Cardiac fibroblast (primary cell): ENCODE measurements at regions not wholly inside any gene's neighbourhood (a gene's known extent, or its start where the extent isn't known, plus 50 kb on each side); places are given as distances from the start of the nearest gene placed in this dataset.
"Not testable (repeated sequence)": the region's sequence is repeated elsewhere in the genome, so short reads cannot be mapped to it uniquely, and the experiment has no call there.

Experiments used
- DNase-seq, 2 donors: peaks; one replicate each; pipeline versions ENCODE4 v3.0.0 to v3.0.0-alpha.2; 2010; ENCODE audit warnings: low read depth in 2 of 2
- H3K4me3 ChIP-seq, 2 donors: replicated peaks in 1 of 2; 1 replicate in 1 of 2; 2 replicates in 1 of 2; pipeline ENCODE4 v1.5.1; 2011; ENCODE audit warnings: low read depth in 2 of 2, low read length in 2 of 2, mild to moderate bottlenecking in 2 of 2, moderate library complexity in 1 of 2
- CTCF ChIP-seq: IDR thresholded peaks from one replicate; pipeline ENCODE4 v1.5.1; 2011; ENCODE audit warnings: low read depth, mild to moderate bottlenecking, low read length, inconsistent platforms

DNA sequence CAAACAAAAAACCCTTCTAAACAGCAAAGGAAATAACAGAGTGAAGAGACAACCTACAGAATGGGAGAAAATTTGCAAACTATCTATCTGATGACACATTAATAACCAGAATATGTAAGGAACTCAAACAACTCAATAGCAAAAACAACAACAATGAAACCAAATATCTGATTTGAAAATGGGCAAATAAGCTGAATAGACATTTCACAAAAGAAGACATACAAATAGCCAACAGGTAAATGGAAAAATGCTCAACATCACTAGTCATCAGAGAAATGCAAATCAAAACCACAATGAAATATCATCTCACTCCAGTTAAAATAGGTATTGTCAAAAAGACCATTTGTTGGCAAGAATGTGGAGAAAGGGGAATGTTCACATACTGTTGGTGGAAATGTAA lies 57.6 kb upstream of the RC3H1 start:
- TF ChIP-seq CTCF: no peak
- DNase-seq: no peak
- H3K4me3 ChIP-seq: no peak overlapping the region

DNA sequence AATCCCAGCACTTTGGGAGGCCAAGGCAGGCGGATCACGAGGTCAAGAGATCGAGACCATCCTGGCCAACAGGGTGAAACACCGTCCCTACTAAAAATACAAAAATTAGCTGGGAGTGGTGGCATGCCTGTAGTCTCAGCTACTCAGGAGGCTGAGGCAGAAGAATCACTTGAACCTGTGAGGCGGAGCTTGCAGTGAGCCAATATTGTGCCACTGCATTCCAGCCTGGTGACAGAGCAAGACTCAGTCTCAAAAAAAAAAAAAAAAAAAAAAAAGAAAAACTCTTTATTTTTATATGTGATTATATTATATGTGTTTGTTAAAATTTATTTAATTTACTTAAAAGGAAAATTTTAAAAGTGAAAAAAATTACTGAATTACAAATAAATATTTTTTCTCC lies 56.8 kb upstream of the RC3H1 start:
- peak in 1 of 2 donors; percentile 33 for DNase-seq
- not testable (repeated sequence) for H3K4me3 ChIP-seq

DNA sequence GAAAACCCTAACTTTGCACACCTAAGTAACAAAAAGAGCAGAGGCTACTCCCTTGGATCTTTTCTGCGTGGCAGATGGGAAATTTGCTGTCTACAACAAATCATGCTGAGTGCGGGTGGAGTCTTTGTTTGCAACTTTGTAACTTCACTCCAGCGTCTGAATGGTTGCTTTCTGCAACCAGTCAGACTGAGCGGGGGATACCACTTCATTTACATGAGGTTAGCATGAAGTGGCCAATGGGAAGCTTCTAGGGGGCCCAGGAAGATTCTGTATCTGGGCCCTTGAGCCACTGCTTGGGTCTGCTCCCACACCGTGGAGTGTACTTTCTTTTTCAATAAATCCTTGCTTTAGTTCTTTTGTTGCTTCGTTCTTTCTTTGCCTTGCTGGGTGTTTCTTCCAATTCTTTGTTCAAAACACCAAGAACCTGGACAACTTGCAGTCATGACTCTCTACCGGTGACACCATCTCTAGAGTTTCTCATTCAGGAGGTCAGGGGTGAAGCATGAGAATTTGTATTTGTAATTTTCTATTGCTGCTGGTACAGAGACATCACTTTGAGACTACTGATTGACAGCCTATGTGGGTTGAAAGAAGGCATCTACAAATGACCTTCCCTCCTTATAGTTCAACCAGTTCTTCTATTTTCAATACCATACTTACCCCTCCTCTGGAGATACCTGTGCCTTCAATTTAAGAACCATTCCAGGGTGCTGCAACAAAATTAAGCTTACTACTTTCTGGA lies 55.8 kb upstream of the RC3H1 start:
- TF ChIP-seq CTCF: no peak
- DNase-seq: peak in 1 of 2 donors; percentile 3
- H3K4me3 ChIP-seq: no peak overlapping the region

DNA sequence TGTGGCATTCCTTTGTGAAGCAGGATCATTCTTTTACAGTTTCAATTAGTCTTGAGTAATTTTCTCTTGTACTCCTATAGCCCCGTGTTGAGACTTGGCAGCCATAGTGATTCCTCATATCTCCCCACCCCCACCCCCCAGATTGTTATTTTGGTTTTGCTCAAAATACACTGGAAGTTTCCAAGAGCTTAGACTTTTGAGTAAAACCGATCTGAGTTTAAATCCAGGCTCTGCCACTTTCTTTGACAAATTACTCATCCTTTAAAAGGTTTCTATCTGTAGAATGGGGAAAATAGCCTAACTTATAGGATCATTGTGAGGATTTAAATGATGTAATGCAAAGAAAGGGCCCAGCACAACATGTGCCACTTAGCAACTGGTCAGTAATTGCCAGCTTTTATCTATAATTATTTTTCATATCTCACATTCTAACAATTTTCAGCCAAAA lies 53.1 kb upstream of the RC3H1 start:
- H3K4me3 ChIP-seq: no peak overlapping the region
- TF ChIP-seq CTCF: no peak
- peak; percentile 10 to 15 for DNase-seq

DNA sequence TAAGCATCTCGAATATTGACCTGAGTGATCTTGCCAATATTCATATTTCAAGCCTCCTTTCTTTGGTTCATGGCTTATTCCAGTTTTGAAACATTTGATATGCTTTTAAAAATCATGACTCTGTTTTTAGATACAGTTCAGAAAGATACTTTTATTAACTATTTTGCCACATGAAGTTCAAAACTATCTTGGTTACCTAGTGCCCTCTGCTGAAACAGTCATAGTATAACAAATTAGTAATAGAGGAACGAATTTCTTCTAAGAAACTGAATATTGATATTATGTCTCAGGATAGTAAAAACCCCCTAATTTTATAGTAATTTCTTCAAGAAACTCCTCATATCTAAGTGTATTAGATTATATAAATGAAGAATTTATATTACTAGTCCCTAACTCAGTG lies 52.6 kb upstream of the RC3H1 start:
- peak; percentile 30 for TF ChIP-seq CTCF
- no peak overlapping the region for H3K4me3 ChIP-seq
- DNase-seq: peak; percentile 55 to 60

DNA sequence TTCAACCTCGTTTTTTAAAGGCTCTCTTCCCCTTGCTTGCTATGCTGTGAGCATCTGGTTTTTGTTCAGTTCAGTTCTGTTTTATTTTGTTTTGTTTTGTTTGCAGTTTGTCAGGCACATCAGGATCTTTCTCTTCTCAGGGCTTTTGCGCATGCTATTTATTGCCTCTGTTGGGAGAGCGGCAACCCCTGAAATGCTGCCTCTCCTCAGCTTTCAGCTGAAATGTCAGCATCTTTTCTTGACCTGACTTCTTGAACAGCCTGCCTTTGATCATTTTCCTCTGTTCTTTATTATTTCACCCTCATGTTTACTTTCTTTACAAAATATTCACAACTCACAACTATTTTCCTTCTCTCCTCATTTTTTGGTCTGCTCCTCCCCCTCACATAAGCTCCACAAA lies 50.4 kb upstream of the RC3H1 start:
- H3K4me3 ChIP-seq: no peak overlapping the region
- no peak for TF ChIP-seq CTCF
- DNase-seq: no peak
